NCI-H748 treated with DMSO at 0.1 percent for 48 hours (cell line): ENCODE measurements at regions not wholly inside any gene's neighbourhood (a gene's known extent, or its start where the extent isn't known, plus 50 kb on each side); places are given as distances from the start of the nearest gene placed in this dataset.
"Not testable (repeated sequence)": the region's sequence is repeated elsewhere in the genome, so short reads cannot be mapped to it uniquely, and the experiment has no call there.

Experiments used
- DNase-seq: peaks from one replicate; lab custom pipeline; 2025; lab: John Stamatoyannopoulos, UW

- no peak for DNase-seq
Measured at GRCh38 chr17:68700421-68700820, 99.3 kb upstream of the FAM20A start.

DNA sequence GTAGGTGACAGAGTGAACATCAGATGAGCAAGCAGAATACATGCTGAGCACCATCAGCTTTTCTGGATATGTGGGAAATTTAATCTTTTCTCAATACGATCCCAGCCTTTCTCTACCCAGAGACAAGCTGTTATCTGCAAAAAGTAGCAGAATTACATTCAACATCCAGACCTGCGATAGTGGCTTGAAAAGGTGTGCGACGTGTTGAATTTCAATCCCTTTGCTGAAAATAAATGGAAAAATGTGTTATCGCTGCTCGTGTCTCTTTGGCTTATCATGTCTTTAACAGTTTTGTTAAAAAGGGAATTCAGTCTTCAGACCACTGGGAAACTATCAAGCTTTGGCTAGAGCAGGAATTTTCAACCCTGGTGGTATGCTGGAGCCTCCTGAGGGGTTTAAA lies 98.8 kb upstream of the FAM20A start:
- DNase-seq = no peak

GRCh38 chr17:68698746-68699145 lies 97.6 kb upstream of the FAM20A start:
- no peak for DNase-seq

- DNase-seq = no peak
Measured at GRCh38 chr17:68697850-68698361, 96.7 kb upstream of the FAM20A start.

DNA sequence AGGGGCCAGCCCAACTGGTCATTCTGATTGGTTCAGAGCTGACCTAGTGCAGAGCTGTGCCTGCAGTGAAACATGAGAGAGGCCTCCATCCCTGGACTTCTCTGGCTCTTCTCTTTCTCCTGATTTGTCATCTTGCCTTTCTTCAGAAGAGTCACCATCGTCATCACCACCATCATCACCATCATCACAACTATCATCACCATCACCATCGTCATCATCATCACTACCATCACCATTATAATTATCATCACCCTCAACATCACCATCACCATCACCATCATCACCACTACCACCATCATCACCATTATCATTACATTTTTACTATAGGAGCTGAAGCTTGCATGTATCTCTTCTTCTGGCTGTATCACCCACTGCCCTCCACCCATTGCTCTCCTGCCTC lies 94.5 kb upstream of the FAM20A start:
- DNase-seq = no peak

- no peak for DNase-seq
Measured at GRCh38 chr17:68694791-68695485, 93.8 kb upstream of the FAM20A start.

DNA sequence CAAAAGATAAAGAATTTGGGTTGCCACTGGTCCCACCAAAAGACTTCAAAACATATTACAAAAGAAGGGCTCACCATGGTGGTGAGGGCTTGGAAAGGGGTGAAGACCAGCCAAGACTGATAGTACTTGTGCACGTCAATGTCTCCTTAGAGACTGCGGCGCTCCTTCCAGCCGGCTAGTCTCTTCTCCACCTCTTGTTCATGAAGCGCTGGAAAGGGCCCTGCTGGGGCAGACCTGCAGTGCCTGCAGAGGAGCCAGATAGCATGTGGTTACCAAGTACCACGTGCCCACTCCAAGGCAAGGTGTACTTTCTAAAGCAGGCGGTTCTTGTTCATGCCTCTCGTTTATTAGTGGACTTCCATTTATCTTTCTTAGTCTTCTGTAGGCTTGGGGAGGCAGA lies 92.7 kb upstream of the FAM20A start:
- DNase-seq = no peak

DNA sequence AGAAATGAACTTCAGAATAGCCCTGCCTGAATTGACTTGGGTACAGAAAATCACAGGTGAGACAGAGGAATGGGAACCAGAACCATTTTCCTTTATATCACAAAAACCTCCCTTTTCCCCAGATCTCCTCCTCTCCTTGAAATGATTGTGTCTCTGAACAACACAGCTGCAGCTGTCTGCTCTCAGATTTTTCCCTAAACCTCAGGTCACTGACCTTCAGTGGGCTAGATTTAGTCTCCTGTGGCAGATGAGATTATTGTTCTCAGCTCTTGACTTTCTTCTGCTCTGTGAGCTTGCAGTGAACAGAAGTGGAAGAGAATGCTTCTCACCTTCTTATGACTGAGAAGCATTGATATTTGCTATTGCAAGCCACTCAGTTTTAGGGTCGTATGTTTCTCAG lies 92.3 kb upstream of the FAM20A start:
- DNase-seq = no peak

DNA sequence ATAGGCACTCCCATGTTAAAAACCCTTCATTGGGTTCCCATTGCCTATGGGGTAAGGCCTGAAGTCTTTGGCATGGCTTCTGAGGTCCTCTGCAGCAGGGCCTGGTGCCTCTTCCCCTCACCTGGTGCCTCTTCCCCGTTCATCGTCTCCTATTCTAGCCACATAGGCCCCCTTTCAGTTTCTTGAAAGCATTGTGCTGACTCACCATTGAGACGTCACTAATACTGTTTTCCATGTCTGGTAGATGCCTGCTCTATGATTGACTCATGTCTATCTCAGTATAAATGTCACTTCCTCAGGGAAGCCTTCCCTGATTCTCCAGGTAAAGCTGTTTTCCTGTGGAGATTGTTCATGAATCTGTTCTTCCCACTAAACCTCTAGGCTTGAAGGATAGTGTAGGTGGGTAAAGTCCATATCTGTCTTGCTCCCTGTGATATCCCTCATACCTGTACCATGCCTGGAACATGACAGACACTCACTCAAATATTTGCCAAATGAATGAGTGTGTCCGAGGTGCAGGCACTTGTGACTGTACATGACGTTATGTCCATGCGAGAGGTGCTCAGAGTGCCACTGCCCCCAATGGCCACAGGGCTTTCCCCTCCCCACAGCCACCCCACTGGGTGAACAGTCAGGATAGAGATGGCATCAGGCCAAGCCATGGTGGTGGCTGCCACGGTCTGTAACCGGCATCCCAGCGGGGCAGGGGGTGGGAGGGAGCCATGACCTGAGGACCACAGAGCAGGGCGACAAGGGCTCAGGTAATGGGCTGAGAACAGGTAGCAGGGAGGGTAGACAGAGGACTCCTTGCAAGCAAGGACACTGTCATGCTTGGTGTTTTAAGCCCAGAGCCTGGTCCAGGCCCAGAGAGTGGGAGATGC lies 85.2 kb upstream of the FAM20A start:
- no peak for DNase-seq

GRCh38 chr17:68684949-68685357 lies 83.8 kb upstream of the FAM20A start:
- DNase-seq = no peak

DNA sequence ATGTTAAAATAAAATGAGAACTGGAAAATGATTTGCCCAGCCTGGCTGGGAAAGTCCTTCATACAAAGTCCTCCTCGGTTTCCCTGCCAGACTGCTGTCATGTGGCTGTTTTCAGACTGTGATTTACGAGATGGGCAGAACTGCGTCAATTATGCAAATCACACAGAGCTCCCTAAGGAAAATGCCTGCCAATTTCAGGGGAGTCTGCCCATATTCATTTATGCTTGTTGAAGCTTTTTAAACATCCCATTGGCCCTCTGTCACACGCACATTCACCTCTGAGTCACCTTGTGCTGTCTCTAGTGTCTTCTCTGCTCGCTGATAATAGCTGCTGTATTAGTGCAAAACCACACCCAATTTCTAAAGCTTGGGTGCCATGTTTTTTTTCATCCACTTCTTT lies 81.7 kb upstream of the FAM20A start:
- no peak for DNase-seq

DNA sequence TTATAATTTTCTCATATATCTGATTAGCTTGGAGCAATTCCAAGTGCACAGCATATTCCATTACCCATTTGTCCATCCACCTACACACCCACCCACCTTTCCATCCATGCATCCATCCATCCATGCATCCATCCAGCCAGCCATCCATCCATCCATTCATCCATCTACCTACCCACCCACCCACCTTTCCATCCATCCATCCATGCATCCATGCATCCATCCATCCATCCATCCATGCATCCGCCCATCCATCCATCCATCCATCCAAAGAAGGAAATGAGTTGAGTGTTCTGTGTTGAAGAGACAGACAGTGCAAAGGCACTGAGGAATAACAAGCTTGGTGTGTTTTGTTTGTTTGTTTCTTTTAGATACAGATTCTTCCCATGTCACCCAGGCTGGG lies 78.7 kb upstream of the FAM20A start:
- no peak for DNase-seq

DNA sequence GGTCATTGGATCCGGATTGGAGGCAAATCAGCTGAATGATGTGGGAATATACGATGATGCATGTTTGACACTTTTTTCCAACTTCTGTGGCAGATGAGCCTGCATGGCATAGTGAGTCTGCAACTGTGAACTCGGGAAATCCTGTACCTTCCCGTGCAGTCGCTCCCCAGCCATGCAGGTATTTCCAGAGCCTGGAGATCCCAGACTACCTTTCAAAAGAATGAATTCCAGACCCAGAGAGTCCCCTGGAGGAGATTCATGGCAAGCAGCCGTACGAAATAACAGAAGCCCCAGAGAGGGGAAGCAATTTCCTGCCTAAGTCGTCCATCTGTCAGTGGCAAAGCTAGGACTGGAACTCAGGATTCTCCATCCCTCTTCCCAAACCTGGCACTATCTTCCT lies 75.7 kb upstream of the FAM20A start:
- no peak for DNase-seq

DNA sequence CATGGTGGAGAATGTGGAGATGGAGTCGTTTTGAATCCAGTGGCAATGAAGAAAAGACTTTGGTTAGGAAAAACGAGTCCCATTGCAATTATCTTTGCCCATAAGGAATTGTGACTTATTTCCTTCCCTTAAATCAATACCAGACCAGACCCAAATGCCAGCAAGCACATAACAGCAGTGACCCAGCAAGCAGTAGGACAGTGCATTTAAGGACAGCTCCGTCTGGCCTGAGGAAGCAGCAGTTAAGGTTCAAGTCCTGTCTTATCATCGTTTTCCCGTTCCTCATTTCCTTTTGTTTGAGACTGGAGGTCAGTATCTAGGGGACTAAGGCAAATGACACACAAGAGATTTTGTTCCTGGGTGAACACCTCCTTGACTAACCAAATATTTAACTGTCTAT lies 74.6 kb upstream of the FAM20A start:
- DNase-seq = no peak

GRCh38 chr17:68674029-68674925 lies 73.1 kb upstream of the FAM20A start:
- no peak for DNase-seq

- no peak for DNase-seq
Measured at GRCh38 chr17:68670967-68671693, 70.0 kb upstream of the FAM20A start.

DNA sequence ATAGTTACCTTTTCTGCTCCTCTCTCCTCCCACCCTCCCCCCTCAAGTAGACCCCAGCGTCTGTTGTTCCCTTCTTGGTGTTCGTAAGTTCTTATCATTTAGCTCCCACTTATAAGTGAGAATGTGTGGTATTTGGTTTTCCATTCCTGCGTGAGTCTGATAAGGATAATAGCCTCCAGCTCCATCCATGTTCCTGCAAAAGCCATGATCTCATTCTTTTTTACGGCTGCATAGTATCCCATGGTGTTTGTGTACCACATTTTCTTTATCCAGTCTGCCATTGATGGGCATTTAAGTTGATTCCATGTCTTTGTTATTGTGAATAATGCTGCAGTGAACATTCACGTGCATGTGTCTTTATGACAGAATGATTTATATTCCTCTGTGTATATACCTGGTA lies 65.3 kb upstream of the FAM20A start:
- DNase-seq = not testable (repeated sequence)

GRCh38 chr17:68665373-68665772 lies 64.2 kb upstream of the FAM20A start:
- no peak for DNase-seq

DNA sequence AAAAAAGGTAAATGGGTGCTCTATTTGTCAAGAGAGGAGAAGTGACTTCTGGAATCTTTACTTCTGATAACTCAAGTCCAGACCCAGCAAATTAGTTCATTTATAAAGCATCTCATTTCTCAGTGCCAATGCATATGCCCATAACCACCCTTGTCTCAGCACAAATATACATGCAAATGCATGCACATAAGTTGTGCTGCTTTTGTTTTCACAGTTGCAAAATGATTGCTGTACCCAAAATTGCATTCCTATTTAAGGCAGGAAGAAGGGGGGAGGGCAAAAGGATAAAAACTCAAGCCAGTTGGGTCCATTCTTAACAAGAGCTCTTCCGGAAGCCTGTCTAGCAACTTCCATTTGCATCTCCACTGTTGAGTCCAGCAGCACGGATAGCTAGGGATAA lies 61.3 kb upstream of the FAM20A start:
- no peak for DNase-seq

DNA sequence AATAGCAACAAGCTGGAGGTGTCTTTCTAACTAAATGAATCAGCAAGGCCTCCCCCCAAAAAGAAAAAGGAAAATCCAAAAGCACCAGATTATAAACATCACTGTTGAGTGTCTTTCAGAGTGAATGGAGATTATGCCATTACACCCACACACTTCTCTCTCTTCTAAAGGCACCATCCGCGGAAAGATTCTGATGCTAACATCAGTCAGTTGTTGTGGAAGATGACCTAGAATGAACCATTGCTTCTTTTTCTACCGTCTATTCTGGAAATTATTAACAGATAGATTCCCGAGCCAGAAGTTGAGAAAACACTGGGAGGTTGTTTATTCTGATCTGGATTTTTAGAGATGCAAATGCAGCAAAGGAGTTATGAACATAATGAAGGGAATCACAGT lies 60.9 kb upstream of the FAM20A start:
- no peak for DNase-seq

DNA sequence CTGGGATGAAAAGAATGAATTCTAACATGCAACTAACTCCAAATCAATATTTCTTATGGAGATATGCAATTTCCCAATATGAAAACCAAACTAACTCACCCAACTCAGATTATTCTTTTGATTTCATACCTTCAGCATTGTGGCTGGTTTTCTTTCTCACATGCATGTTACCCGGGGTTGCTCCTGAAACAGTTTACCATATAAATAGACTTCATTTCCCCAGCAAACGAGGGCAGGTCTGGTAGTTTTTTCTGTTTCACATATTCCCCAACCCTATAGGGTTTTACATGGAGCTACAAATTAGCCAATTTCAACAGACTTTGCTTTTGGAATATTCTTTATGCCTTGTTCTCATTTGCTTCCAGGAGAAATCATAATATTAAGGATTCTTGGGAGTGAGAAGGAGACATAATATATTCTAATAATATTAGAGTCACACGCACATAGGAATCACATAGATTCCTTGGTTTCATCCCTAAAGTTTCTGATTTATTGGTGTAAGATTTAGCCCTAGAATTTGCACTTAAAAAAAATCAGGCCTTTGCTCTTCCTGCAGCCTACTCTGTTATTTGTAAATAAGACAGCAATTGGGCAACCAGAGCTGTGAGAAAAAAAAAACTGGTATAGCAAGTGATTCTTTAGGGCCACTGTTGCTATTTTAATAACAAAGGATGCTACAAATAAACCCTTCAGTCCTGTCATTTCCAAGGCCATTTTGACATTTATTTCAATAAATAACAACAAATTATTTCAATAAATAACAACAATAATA lies 60.3 kb upstream of the FAM20A start:
- no peak for DNase-seq
